Osteoblast (primary cell): ENCODE measurements at regions not wholly inside any gene's neighbourhood (a gene's known extent, or its start where the extent isn't known, plus 50 kb on each side); places are given as distances from the start of the nearest gene placed in this dataset.

Source experiments
- DNase-seq: peaks from one replicate; pipeline ENCODE4 v3.0.0; 2011; ENCODE audit warnings: low spot score, mixed read lengths; ENCODE audit not compliant: insufficient read length; ENCODE audit errors: missing footprints
- H2AFZ ChIP-seq: 2 replicates; pipeline ENCODE4 v1.6.0; 2011; ENCODE audit warnings: mild to moderate bottlenecking, low read length
- H3K27ac ChIP-seq: 2 replicates; pipeline ENCODE4 v1.5.1; 2011; ENCODE audit warnings: mild to moderate bottlenecking, low read depth, low read length, moderate library complexity
- H3K27me3 ChIP-seq: 2 replicates; pipeline ENCODE4 v1.6.0; 2012; ENCODE audit warnings: mild to moderate bottlenecking, control low read depth, inconsistent platforms, low read length, moderate library complexity; ENCODE audit not compliant: insufficient read depth
- H3K36me3 ChIP-seq: 2 replicates; pipeline ENCODE4 v1.5.1; 2011; ENCODE audit warnings: mild to moderate bottlenecking, low read length, control low read depth, moderate library complexity; ENCODE audit not compliant: insufficient read depth
- H3K4me1 ChIP-seq: 2 replicates; pipeline ENCODE4 v1.5.1; 2011; ENCODE audit warnings: mild to moderate bottlenecking, low read length, control low read depth, moderate library complexity; ENCODE audit not compliant: insufficient read depth
- H3K4me2 ChIP-seq: 2 replicates; pipeline ENCODE4 v1.6.0; 2011; ENCODE audit warnings: mild to moderate bottlenecking, low read length; ENCODE audit not compliant: insufficient read depth
- H3K4me3 ChIP-seq: fragments of 200-600 bp; sonication (generic); 3 replicates; pipeline ENCODE4 v1.5.1; 2012; ENCODE audit warnings: mild to moderate bottlenecking, low read length, inconsistent platforms; ENCODE audit not compliant: insufficient read depth
- H3K79me2 ChIP-seq: 2 replicates; pipeline ENCODE4 v1.6.0; 2012; ENCODE audit warnings: mild to moderate bottlenecking, low read length, control low read depth, inconsistent platforms; ENCODE audit not compliant: insufficient read depth
- H3K9me3 ChIP-seq: 2 replicates; pipeline ENCODE4 v1.5.1; 2011; ENCODE audit warnings: low read depth, low read length, control low read depth
- H4K20me1 ChIP-seq: 2 replicates; pipeline ENCODE4 v1.6.0; 2012; ENCODE audit warnings: mild to moderate bottlenecking, low read length, control low read depth; ENCODE audit not compliant: insufficient read depth
- TF ChIP-seq, protein P1 (sequence below): IDR thresholded peaks from 2 replicates; pipeline ENCODE4 v1.5.1; 2011; ENCODE audit warnings: mild to moderate bottlenecking, low read depth, low read length, moderate library complexity; ENCODE audit errors: extremely low read depth

DNA sequence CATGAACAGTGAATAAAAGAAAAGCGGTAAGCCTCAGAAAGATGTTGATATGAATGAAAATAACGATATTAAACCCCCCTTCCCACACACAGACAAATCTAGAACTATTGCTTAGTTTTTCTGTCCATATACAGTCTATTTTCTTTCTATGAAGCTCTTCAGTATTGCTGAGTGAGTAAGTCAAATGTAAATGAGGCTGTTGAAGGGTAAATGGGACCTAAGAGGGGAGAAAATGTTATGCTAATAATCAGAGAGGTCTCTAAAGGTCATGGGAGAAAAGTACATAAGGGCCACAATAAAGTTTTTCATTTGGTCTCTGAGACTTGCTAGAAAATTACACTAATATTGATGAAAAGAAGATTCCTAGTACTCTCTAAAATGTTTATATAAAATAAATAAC lies 56.2 kb downstream of the PABPC4L start:
- DNase-seq: no peak
- H2AFZ ChIP-seq: no peak overlapping the region
- H3K4me2 ChIP-seq: no peak overlapping the region
- no peaks in the 10 kb centered on the region for H3K27me3 ChIP-seq
- H3K4me1 ChIP-seq: no peaks in the 10 kb centered on the region
- no peak overlapping the region for H3K4me3 ChIP-seq
- TF ChIP-seq, protein P1, sequence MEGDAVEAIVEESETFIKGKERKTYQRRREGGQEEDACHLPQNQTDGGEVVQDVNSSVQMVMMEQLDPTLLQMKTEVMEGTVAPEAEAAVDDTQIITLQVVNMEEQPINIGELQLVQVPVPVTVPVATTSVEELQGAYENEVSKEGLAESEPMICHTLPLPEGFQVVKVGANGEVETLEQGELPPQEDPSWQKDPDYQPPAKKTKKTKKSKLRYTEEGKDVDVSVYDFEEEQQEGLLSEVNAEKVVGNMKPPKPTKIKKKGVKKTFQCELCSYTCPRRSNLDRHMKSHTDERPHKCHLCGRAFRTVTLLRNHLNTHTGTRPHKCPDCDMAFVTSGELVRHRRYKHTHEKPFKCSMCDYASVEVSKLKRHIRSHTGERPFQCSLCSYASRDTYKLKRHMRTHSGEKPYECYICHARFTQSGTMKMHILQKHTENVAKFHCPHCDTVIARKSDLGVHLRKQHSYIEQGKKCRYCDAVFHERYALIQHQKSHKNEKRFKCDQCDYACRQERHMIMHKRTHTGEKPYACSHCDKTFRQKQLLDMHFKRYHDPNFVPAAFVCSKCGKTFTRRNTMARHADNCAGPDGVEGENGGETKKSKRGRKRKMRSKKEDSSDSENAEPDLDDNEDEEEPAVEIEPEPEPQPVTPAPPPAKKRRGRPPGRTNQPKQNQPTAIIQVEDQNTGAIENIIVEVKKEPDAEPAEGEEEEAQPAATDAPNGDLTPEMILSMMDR: no peak
- no peaks in the 10 kb centered on the region for H4K20me1 ChIP-seq
- no peaks in the 10 kb centered on the region for H3K9me3 ChIP-seq
- H3K27ac ChIP-seq: no peak overlapping the region
- H3K36me3 ChIP-seq: no peaks in the 10 kb centered on the region
- no peaks in the 10 kb centered on the region for H3K79me2 ChIP-seq

DNA sequence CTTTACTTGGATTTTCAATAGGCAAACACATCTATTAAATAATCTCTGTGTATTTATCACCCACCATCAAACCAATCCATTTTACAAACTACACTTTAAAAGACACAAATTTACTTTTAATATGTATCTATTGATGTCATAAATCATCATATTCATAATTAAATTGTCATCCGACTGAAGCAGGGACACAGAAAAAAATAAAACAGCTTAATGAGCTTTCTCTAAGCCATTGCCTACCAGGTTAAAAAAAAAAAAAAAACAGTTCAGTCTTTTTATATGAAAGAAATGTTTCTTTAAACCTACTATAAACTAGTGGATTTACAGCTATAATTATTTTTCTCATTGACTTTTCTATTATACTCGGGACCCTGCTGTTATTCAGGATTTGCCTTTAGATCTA lies 57.3 kb downstream of the PABPC4L start:
- no peaks in the 10 kb centered on the region for H3K9me3 ChIP-seq
- TF ChIP-seq, protein P1: no peak
- H3K4me3 ChIP-seq: no peak overlapping the region
- no peaks in the 10 kb centered on the region for H3K79me2 ChIP-seq
- no peak overlapping the region for H2AFZ ChIP-seq
- DNase-seq: no peak
- no peaks in the 10 kb centered on the region for H3K27me3 ChIP-seq
- H3K27ac ChIP-seq: no peak overlapping the region
- H3K4me2 ChIP-seq: no peak overlapping the region
- no peaks in the 10 kb centered on the region for H3K36me3 ChIP-seq
- H4K20me1 ChIP-seq: no peaks in the 10 kb centered on the region
- H3K4me1 ChIP-seq: no peaks in the 10 kb centered on the region

DNA sequence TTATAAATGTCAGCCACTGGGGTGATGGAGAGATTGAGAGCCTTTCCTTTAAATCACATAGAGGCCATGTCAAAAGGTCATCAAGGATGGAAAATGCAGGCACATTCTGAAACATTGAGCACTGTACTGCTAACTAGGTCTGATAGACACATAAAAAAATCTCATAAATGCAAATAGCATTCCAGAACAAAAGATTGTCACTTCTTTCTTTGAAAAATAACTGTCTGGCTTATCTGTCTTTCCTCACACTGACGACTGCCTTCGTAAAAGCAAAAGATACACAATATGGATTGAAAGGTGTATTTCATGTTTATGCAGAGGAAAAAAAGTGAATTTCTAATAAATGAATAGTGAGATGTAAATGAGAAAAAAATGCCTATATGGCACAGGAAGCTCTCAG lies 59.9 kb downstream of the PABPC4L start:
- TF ChIP-seq, protein P1: no peak
- no peak overlapping the region for H3K4me3 ChIP-seq
- no peaks in the 10 kb centered on the region for H3K4me1 ChIP-seq
- no peaks in the 10 kb centered on the region for H4K20me1 ChIP-seq
- no peak overlapping the region for H3K4me2 ChIP-seq
- no peaks in the 10 kb centered on the region for H3K27me3 ChIP-seq
- no peak overlapping the region for H2AFZ ChIP-seq
- no peaks in the 10 kb centered on the region for H3K36me3 ChIP-seq
- H3K27ac ChIP-seq: no peak overlapping the region
- no peaks in the 10 kb centered on the region for H3K79me2 ChIP-seq
- DNase-seq: no peak
- no peaks in the 10 kb centered on the region for H3K9me3 ChIP-seq

DNA sequence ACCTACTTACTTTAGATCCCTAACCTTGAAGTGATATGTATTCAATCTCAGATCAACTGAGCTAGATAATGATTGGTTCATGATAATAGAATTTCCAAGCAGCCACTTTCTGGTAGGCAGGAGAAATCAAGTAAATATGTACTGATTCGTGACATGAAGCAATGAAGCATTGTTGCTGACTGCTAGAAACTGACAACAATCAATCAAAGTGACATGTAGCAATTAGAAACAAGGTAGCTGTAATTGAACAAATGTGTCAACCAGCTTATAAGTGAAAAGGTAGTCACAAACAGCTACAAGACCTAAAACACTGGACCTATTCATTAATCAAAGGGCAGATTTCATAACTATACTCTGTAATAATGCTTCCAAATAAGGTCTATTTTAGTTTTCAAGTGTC lies 62.4 kb downstream of the PABPC4L start:
- TF ChIP-seq, protein P1: no peak
- Histone ChIP-seq H3K27ac (no peak overlapping the region), H3K36me3 (no peaks in the 10 kb centered on the region), H4K20me1 (no peaks in the 10 kb centered on the region), H3K79me2 (no peaks in the 10 kb centered on the region), H3K4me1 (no peaks in the 10 kb centered on the region), H3K27me3 (no peaks in the 10 kb centered on the region), H3K4me2 (no peak overlapping the region), H3K4me3 (no peak overlapping the region), H3K9me3 (no peaks in the 10 kb centered on the region), H2AFZ (no peak overlapping the region)
- DNase-seq: no peak
